Ecto neural progenitor cell (in vitro differentiated cells): ENCODE measurements at regions not wholly inside any gene's neighbourhood (a gene's known extent, or its start where the extent isn't known, plus 50 kb on each side); places are given as distances from the start of the nearest gene placed in this dataset.

Experiments
- DNase-seq: peaks from one replicate; pipeline ENCODE4 v3.0.0-alpha.2; 2018; ENCODE audit warnings: low spot score

DNA sequence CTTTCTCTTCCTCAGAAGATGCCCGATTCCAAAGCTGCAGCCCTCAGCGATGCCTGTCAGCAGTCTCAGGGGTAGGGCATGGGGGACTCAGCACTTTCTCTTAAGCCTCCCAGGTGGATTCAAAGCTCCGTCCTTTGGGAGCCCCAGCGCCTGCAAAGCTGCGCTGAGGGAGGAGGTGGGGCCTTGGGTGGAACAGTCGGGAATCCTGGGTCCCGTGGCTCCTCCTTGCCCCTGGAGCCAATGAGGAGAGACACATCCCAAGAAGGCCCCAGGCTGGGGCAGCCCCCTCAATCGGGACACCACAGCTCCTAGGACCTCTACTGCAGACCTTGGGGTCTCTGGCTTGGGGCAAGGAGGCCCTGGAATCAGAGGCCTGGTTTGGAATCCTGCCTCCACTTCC is 227.5 kb upstream of the IGF1R start:
- DNase-seq: no peak

GRCh38 chr15:98421419-98422129 is 226.8 kb upstream of the IGF1R start:
- peak; percentile 91 for DNase-seq

GRCh38 chr15:98422130-98422478 is 226.2 kb upstream of the IGF1R start:
- no peak for DNase-seq

DNA sequence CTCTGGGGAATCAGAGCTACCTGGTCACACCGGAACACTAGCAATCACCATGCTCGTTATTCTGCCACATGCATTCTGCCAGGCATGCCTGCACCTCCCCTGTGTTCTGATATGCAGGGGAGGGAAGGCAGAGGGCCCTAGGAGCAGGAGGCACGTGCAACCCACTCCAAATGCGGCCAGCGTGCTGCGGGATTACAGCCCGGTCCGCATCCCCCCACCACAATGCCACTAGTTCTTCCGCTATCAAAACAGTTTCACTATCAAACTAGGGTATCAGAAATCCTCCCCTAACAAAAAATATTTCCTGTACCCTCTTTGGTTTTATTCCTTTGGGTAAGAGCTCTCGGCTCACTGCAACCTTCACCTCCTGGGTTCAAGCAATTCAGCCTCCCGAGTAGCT is 223.2 kb upstream of the IGF1R start:
- no peak for DNase-seq

- no peak for DNase-seq
Observed at GRCh38 chr15:98427321-98427720, 221.0 kb upstream of the IGF1R start.

- peak; percentile 90 for DNase-seq
Observed at GRCh38 chr15:98428253-98428989, 219.9 kb upstream of the IGF1R start.

DNA sequence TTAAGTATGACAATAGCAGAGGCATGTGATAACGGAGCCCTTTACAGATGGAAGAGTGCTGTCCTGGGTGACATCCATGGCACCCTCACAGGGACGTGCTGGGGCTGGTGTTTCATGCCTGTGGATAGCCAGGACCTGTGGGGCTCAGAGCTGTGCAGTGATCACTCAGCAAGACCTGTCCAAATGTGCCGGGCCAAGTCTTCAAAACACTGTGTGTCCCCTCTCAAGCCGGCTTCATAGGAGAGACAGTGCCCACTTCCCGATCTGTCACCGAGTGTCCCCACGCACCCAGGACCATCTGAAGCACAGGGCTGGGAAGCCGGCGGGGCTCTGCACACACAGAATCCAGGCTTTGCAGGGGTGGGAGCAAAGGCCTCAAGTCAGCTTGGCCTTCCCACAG is 217.2 kb upstream of the IGF1R start:
- no peak for DNase-seq

DNA sequence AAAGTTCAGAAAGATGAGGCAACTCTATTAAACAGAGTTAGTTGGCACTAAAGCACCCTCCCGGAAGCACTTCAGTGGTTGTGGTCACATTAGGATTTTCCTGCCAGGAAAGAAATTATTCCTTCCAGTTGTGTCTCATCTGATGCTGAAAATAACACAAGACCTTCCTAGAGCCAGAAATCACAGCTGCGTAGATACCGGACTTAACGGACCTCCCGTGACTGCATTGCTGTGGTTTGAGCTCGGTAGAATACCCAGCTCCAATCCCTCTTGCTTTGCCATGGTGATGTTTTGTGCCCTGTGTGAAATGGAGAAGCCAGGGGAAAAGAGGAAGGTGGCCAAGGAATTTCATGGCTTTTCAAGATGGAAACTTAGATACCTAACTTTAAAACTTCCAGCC is 215.0 kb upstream of the IGF1R start:
- DNase-seq: no peak

GRCh38 chr15:98433856-98434255 is 214.5 kb upstream of the IGF1R start:
- no peak for DNase-seq

GRCh38 chr15:98437752-98438151 is 210.6 kb upstream of the IGF1R start:
- no peak for DNase-seq

DNA sequence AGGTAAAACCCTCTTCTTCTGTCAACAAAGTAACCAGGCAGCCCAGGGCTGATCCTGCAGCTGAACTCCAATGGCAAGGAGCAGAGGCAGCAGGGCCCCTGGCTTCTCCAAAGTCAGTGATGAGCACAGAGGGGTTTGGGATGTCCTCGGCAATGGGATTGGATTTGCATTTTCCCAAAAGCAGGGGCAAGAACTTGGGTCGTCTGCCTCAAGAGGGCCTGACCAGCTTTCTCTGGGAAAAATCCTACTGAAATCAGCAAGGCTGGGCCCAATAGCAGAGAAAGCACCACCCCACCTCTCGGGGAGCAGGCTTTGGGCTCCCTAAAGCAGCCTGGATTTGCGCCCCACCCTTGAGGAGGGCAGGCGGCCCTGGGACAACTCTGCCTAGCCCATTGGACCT is 210.0 kb upstream of the IGF1R start:
- DNase-seq: no peak

- DNase-seq: no peak
Observed at GRCh38 chr15:98438907-98439306, 209.4 kb upstream of the IGF1R start.

GRCh38 chr15:98439523-98439942 is 208.8 kb upstream of the IGF1R start:
- no peak for DNase-seq

DNA sequence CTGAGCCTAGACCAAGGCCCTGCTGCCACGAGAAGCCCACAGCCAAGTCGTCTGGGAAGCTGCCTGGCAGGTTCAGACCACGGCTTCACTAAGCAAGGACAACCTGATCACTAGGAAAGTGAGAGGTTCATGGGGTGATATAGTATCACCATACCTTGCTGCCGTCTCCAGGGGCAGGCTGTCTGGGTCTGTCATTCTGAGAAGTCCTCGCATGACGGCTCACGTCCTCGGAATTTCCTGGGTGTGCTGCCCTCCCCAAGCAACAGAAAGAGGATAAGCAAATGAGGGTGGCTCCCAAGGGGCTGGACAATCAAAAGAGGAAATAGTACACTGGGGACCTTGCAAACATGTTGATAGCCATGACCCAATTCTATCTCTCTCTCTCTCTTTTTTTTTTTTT is 207.4 kb upstream of the IGF1R start:
- no peak for DNase-seq

DNA sequence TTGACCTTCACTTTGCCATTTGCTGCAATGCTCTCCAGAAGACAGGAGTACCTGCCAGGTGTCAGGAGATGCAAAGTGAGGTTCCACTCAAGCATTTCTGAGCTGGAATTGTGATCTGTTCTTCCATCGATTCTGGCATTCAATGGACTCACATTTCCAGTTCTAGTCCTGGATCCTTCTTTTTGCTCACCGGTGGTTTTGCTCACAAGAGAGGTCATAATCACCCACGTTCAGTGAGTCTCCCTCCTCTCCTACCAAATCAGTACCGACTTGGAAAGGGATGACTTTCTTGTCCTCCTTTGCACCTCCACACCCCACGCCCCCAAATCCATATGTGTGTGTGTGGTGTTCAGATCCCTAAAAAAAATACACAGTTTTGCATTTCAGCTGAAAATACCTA is 206.7 kb upstream of the IGF1R start:
- no peak for DNase-seq

DNA sequence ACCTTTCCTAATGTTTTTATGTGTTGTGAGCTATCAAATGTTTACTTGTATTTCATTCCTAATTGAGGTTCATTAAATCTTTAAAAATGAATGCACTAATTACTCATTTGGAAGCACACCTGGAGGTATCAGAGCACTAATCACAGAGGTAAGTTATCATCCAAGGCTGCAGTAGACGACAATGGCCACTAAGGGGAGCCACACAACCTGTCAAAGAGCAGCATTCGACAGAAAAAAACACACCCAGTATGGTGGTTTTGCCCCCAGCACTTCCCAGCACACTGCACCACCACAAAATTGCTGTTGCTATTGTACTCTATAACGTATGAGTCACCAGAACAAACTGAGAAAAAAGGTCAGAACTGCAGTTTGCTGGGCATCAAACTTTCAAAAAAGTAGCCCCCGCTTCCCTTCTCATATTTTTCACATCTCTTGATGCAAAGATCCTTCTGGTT is 205.9 kb upstream of the IGF1R start:
- DNase-seq: no peak

DNA sequence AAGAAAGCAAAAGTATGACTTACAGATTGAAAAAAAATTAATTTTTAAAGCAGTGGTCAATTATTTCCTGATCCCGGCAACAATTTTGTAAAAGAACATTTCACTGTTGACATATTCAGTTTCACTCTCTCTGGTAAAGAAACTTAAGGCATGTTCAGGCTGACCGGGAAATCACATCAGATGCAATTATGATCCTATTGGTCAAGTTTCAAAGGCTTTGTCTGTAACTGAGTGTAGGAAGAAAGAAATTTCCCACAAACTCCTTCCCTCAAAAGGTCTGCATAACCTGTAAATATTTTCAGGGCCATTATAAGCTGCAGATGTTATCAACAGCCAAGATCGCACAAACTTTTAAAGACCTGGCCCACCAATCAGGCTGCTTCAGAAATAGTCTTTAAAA is 205.4 kb upstream of the IGF1R start:
- no peak for DNase-seq

- DNase-seq: no peak
Observed at GRCh38 chr15:98443526-98443925, 204.8 kb upstream of the IGF1R start.

DNA sequence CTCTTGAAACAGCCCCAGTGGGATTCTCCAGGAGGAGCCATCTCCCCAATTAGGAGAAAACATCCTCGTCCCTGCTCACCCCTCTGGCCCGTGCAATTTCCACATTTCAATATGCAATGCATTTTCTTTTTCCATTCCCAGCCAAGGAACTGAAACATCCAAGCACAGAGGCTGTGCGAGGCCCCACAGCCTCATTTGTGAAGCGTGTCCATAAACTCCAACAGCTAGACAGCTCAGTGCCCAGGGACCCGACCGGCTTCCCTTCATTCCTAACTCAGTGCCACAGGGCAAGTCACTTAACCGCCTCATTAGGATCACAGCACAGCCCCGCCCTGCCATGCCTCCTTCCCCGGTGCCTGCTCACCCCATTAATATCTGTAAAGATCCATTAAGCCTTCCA is 204.2 kb upstream of the IGF1R start:
- DNase-seq: no peak

DNA sequence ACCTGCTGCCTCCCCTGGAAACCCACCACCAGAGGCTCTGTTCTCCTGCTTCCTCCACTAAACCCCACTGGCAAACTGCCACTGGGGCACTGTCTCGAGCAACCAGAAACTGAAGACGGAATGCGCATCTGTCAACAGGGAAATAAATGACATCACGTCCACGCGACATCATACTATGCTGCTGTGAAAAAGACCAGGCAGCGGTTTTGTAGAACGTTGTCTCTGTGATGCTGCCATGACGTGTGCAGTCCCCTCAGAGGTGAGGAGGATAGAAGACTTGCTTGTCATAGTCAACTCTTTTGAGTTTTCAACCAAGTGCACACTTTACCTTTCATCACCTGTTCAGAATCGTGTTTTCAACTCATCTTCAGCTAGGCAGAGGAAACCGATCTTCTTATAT is 203.0 kb upstream of the IGF1R start:
- DNase-seq: no peak

DNA sequence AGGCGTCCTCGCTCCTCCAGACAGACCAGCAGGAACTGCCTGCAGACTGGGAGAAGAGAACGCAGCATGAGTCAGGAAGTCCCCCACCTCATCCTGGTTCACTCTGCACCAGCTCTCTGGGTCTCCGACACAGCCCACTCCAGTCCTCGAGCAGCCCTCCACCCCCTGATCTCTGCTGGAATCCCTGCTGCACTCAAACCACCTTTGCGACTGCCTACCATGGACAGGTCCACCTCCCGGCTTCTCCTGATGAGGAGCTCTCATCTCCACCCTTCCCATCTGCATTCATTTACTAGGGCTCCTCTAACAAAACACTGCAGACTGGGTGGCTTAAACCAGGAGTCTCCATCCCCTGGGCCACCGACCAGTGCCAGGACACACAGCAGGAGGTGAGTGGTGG is 202.3 kb upstream of the IGF1R start:
- no peak for DNase-seq

- DNase-seq: no peak
Observed at GRCh38 chr15:98447069-98447468, 201.3 kb upstream of the IGF1R start.

DNA sequence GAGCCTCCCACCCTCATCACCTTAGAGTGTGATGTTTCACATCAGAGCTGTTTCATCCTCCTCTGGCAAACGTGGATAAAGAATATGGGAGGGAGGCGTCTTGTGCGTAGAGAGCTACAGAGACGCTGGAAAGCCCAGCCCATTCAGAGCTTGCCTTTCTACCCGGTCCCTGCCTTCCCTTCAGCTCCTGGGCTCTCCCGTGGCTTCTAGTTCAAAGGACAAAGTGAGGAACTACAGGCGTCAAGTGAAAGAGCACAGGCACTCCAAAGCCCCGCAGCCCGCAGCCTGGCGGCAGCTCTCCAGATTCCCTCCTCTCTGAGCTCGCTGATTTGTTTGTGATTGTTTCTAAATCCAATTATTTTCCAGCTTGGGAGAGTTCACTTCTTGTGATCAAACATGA is 197.1 kb upstream of the IGF1R start:
- no peak for DNase-seq

- no peak for DNase-seq
Observed at GRCh38 chr15:98452238-98452637, 196.1 kb upstream of the IGF1R start.
